HG02571 (cell line): ENCODE measurements at regions not wholly inside any gene's neighbourhood (a gene's known extent, or its start where the extent isn't known, plus 50 kb on each side); places are given as distances from the start of the nearest gene placed in this dataset.

Experiments used
- ATAC-seq: cut with Tn5 transposase; IDR thresholded peaks from one replicate; pipeline ENCODE4 v1.9.1; 2021; ENCODE audit warnings: mild to moderate bottlenecking, moderate library complexity; ENCODE audit not compliant: unreplicated experiment

DNA sequence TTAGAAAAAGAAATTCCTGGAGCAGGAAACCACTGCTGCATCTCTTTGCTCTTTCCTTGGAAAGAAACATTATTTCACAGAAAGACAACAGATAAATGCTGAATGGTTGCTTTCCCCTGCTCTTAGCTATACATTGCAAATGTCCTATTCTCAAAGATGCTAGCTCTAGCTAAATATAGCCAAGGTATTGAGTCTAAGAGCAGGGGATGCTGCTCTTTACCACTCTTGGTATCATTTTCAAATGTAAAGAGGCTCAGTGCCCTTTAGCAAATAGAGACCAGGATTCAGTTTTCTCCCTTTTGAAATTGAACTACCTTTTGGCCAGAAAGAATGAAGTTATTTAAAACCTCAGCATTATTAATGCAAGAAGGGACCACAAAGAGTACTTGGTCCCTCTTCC is 104.0 kb upstream of the FUT8 start:
- no peak for ATAC-seq

DNA sequence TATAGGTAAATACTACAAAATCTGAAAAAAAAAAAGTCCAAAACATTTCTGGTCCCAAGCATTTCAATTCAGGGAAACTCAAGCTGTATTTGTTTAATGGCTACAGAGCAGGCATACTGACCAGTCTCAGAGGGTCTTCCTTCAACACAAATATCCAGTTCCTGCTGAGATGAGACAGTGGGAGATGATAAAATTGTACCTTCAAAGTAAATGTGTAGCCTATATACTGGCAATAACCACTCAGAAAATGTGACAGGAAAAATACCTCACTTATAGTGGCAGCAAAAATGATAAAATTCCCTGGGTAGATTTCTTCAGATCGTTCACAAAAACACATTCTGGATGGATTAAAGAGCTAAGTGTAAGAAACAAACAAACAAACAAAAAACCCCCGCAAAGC is 102.0 kb upstream of the FUT8 start:
- ATAC-seq = no peak

DNA sequence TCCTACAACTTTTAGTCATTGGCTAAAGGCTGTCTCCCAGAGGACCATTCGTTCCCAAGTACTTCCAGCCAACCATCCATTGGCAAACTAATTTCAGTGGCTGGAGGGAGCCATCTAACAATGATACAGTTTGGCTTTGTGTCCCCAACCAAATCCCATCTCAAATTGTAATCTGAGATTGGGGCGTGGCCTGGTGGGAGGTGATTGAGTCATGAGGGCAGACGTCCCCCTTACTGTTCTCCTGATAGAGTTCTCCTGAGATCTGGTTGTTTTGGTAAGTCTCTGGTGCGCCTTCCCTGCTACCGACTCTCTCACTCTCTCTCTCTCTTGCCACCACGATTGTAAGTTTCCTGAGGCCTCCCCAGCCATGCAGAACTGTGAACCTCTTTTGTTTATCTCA is 99.7 kb upstream of the FUT8 start:
- no peak for ATAC-seq

DNA sequence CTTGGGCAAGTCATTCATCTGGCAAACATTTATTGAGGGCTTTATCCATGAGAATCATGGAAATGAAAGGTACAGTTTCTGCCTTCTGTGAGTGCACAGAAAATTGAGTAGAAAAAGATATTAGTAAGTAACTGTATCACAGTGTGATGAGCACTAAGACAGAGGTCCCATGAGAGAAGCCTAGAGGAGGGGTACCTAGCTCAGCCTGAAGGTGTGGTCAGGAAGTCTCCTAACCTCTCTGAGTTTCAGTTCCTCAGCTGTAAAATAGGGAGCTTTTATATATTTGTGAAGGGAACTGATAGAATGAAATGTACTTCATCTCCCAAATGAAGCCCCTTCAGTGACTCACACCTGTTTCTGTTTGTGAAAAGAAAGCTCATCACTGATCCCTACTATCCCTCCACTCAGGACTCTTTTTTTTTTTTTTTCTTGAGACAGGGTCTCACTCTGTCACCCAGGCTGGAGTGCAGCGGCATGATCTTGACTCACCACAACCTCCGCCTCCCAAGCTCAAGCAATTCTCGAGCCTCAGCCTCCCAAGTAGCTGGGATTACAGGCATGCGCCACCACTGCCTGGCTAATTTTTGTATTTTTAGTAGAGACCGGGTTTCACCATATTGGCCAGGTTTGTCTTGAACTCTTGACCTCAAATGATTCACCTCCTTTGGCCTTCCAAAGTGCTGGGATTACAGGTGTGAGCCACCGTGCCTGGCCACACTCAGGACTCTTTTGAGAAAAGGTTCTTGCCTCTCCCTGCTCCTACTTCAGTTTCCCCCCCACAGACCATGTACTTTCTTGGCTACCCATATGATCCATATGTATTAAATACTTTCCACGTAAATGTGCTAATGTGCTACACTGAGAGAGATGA is 93.7 kb upstream of the FUT8 start:
- ATAC-seq = no peak

DNA sequence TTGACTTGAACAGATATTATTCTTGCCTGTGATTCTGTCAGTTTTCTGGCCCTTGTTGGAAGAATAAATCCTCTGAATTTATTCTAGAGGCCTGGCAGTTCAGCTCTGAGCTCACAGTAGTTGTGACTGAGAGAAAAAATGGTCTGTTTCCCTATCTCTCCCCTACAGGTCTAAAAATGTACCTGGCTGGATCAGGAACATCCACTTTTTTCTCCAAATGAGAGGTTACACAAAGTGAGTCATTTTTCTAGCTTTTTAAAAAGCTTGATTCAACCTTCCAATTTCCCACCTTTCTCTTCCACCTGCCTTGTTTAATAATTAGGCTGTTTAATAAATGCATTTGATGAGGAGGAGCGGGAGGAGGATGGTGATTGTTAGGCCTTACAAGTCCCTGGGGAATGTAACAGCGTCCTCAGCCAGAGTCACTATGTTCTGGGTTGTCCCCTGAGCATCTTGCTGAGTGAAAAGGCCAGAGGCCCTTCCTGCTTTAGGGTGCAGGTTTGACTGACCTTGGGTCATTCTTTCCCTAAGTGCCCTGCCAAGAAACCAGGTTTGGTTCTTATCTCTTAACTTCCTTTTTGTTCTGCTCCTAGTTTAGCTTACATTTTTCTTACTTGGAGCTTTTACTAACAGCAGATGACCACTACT is 91.7 kb upstream of the FUT8 start:
- ATAC-seq = no peak

DNA sequence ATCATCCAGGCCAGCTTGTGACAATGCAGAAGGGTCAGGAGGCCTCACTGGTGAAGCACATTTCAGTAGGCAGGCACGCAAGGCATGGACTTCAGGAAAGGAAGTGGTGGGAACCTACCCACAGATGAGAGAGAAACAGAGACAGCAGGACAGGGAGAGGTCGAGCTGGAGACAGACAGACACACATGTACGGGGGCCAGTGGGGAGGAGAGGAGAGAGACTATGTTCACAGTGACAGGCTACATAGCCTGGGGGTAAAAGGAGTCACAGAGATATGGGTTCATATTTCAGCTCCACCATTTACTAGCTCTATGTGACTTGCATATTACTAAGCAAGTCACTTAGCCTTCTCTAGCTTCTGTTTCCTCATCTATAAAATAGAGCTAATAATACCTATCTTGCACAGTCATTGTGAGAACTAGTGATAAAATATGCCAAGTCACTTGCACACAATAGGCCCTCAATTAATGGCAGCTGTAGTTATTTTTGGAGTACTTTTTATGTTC is 91.1 kb upstream of the FUT8 start:
- ATAC-seq = no peak

DNA sequence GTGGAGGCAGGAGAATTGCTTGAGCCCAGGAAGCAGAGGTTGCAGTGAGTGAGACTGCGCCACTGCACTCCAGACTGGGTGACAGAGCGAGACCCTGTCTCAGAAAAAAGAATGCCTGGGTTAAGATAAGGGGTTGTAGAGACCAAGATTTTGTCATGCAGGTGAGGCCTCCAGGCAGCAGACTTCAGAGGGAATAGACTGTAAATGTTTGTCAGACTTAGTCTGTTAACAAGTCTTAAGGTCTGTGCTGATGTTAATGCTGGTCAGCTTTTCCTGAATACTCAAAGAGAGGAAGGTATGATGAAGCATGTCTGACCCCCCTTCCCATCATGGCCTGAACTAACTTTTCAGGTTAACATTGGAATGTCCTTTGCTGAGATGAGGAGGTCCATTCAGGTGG is 83.0 kb upstream of the FUT8 start:
- ATAC-seq = no peak

DNA sequence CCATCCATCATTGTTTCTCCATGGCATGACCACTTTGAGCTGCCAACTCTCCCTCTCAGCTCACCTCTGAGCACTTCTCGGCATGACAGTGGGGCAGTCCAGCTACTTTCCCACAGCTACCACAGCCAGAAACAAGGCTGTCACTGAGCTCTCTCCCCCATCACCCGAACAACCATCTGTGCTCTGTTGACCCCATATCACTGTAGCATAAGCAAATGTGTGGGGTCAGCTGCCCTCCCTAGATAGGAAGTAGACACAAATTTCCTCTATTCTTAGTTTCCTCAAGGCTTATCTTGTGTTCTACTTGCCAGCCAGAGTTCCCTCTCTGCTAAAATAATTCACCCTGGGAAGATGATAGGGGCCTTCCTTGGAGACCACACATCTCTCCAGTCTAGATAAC is 82.6 kb upstream of the FUT8 start:
- no peak for ATAC-seq

DNA sequence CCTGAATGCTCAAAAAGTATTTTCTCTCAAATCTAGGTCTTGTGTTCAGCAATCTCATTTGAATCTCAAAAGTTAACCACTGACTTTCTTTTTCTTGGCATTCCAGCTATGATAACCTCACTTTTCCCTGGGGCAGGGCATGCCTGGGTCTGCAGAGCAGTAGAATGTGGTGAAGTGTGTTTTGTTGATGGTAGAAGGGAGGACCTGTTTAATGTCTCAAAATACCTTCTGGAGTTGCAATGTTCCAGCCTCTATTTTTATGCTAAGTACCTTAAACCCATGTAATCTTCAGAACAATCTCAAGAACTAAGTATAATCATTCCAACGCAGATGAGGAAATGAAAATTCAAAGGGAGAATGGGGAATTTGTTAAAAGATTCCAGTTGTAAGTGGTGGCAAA is 82.1 kb upstream of the FUT8 start:
- no peak for ATAC-seq

DNA sequence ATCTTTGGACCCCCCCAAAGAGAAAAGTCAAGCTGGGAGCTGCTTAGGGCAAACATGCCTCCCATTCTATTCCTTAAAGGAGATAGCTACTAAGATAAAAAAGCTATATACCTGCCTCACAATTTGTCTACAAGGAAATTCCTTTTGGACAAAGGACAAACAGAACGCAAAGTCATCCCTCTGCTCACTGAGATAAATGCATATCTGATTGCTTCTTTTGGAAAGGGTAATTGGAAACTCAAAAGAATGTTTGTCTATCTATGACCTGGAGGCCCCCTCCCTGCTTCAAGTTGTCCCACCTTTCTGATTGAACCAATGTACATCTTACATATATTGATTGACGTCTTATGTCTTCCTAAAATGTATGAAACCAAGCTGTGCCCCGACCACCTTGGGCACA is 80.9 kb upstream of the FUT8 start:
- ATAC-seq = no peak

DNA sequence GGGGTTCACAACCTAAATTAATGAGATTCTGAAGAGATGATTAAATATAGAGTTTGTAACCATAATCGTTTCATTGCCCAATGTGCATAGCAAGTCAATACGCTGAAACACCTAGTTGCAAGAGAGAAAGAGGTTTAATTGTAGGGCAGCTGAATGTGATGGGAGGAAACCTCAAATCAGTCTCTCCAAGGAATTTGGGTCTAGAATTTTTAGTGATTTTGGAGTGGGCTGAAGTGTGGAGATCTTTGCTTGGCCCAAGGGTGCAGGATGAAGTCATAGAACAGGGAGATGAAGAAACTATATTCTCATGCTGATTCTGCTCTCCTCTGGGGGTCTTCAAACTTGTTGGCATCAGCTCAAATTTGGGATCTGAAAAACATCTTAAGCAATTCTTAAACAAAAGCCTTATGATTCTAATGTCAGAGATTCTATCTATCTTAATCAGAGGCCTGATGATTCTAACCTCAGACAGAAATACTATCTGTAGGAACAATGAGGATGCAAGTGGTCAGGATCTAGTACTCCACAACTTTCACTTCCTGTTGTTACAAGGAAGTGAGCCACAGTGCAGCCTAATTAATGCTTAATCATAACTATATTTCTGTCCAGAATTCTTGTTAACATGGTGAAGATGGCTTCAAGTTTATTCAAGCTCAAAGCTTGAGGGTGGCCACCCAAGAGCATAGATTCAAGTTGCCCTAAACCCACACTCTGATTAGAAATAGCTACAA is 80.2 kb upstream of the FUT8 start:
- ATAC-seq = no peak

DNA sequence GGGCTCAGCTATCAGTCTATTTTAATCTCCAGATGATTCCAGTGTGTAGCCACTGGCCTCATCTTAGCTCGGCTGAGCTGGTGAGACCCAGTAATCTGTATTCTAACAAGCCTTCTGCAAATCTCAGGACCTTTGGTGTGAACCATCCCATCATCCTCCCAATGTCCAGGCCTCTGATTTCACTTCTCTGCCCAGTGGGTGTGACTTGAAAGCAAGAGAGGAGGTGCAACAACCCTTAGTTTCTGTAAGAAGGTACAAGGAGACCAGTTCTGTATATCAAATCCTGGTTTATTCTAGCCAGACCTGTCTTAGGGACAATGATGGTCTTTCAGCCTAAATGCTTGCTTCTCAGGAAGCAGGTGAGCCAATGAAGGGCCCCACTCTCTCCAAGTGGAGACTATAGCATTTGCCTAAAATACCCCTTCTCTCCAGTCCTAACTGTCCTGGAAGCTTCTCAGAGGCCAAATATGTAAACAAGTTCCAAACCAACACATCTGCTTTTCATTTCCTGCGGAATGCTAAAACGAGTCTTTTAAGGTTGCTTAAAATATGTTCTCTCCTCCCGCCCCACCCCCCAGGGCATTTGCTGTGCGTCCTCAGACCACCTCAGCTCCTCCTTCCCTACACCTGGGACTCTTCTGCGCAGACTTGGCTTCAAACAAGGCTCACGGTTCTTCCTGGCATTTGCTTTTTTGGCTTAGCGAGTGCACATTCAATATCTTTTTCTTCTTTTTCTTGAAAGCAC is 78.4 kb upstream of the FUT8 start:
- ATAC-seq = no peak

DNA sequence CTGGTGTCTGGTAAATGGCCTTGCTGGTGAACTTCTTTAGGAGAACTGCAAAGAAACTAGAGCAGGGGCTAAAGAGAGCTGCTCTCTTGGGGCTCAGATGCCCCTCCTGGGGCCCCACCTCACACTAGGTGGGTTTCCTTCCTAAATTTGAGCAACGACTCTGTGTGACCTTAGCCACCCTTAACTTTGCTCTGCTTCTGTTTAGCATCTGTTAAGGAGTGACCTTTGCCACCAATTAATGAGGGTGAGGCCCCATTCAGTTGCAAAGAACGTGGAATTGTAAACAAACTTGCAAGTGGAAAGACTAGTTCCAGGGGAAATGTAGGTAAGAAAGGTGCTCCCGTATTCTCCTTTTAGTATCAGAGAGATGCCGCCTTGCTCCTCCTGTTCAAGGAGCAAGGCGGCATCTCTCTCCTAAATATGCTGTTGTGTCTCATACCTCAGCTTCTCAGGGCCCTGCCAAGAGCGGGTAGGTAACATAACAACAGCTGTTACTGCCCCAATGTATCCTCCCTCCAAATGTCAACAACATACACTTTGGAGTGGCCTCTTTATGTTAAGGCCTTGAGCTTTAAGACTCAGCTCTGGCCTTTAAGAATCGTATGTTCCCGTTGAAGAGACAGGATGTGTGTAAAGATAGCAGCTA is 77.6 kb upstream of the FUT8 start:
- ATAC-seq = no peak

DNA sequence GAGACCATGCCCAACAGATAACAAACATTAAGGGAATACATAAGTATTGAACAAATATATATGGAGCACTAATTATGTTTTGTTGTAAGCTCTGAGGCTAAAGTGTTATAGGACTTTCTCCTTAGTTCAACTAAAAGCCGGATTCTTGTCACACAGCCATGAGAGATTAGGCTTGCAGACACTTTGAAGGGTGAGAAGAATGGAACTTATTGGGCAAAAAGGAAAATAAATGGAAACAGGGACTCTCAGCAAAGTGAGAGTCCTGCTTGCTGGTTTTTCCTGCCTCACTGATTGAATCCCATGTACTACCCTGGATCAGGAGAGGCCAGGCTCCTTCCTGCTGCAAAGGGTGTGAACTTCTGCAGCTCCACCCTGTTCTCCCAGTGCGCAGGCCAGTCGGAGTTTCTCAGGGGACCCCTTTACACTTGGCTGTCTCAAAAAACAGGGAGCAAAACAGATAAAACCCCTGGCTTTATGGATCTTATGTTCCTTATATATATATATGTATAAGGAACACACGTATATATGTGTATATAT is 77.1 kb upstream of the FUT8 start:
- no peak for ATAC-seq

DNA sequence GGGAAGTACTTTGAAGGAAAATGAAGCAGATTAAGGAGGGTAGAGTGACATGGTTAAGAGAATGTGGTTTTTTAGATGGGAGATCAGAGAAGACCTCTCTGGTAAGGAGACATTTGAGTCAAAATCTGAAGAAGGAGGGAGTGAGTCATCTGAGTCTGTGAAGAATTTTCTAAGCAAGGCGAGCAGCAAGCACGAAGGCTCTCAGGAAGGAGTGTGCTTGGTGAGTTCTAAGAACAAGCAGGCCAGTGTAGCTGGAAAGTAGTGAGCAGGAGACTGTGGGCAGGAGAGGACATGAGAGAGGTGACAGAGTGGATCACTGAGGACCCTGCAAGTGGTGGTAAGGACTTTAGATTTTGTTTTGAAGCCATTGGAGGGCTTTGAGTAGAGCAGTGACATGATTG is 76.3 kb upstream of the FUT8 start:
- peak; percentile 48 for ATAC-seq

DNA sequence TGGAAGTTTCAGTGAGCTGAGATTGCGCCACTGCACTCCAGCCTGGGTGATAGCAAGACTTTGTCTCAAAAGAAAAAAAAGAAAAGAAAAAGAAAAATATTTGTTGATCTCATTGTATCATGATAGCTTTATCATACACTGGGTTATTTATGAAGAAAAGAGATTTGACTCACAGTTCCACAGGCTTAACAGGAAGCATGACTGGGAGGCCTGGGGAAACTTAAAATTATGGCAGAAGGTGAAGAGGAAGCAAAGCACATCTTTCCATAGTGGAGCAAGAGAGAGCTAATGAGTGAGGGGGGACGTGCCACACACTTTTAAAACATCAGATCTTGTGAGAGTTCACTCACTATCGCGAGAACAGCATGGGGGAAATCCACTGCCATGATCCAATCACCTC is 72.7 kb upstream of the FUT8 start:
- no peak for ATAC-seq

DNA sequence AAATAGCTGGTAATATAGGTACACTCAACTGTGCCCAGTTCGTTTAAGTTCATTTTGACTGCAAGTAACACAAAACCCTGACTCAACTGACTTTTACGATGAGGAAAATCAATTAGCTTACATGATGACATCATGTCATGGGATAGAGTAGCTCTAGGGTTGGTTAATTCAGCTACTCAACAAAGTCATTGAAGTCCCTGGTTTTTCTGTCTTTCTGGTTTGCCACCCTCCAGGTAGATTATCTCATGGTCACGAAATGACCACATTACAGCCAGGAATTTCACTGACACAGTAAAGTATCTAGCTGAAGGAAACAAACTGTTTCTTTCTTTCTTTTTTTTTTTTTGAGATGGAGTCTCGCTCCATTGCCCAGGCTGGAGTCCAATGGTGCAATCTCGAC is 68.5 kb upstream of the FUT8 start:
- no peak for ATAC-seq

DNA sequence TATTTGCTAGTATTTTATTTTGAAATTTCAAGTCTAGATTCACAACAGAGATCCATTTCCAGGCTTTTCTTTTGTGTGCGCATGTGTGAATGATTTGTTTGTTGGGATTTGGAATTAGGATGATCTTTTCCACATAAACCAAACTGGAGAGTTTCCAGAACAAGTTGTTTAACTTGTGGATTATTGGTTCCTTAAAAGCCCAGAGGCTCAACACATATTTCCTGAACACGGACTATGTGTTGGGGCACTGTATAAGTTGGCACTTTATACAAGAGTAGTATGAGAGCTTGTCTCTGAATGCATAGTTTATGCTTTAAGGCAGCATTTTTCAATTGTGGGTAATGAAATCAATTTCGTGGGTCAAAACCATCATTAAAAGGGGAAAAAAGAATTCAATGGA is 67.3 kb upstream of the FUT8 start:
- ATAC-seq = no peak

DNA sequence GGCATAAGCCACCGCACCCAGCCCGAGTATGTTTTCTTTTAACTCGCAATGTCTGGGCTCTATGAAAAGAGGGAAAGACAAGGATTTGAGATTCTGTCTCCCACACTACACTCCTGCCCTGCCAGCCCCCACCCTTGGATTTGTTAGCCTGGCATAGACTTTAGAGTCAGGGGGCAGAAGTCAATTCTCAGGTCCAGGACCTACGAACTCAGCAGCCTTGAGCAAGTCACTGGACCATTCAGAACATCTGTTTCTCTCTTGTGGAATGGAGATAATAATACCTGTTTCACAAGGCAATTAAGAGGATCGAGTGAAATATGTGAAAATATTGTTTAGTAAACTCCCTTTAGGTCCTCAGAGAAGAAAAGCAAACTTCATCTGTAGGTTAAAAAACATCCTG is 66.1 kb upstream of the FUT8 start:
- ATAC-seq = no peak

DNA sequence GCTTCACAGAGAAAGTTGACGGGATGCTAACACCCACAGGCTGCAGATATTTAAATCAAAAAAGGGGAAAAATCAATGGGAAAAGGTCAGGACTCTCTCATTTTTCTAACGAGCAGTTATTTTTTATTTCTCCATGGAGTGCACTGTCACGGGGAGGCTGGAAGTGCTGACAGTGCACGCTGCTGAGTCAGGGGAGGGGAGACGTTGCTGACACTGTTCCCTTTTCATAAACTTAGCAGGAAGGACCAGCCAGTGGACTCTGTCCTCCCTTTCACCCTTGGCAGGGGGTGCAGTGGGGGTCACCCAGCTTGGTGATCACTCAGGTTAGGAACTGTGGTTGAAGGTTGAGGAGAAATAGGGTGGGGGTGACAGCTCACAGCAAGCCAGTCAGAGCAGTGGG is 65.6 kb upstream of the FUT8 start:
- no peak for ATAC-seq
